HEK293T (cell line): ENCODE measurements at regions not wholly inside any gene's neighbourhood (a gene's known extent, or its start where the extent isn't known, plus 50 kb on each side); places are given as distances from the start of the nearest gene placed in this dataset.

Experiments
- ARNT ChIP-seq: fragments of 450-650 bp; IDR thresholded peaks from 2 replicates; pipeline ENCODE4 v1.6.1; 2017; ENCODE audit warnings: mild to moderate bottlenecking
- BHLHE40 ChIP-seq: fragments of 450-650 bp; IDR thresholded peaks from 2 replicates; pipeline ENCODE4 v1.6.1; 2016; ENCODE audit warnings: mild to moderate bottlenecking, moderate library complexity, borderline replicate concordance
- ELF4 ChIP-seq: fragments of 450-650 bp; IDR thresholded peaks from 2 replicates; pipeline ENCODE4 v1.6.1; 2017; ENCODE audit warnings: antibody characterized with exemption
- FOXK2 ChIP-seq: fragments of 450-650 bp; IDR thresholded peaks from 2 replicates; pipeline ENCODE4 v1.6.1; 2016; ENCODE audit warnings: mild to moderate bottlenecking
- FOXM1 ChIP-seq: fragments of 450-650 bp; IDR thresholded peaks from 2 replicates; pipeline ENCODE4 v1.6.1; 2017; ENCODE audit warnings: mild to moderate bottlenecking, borderline replicate concordance
- L3MBTL2 ChIP-seq: fragments of 450-650 bp; conservative IDR thresholded peaks from 2 replicates; pipeline ENCODE4 v1.6.1; 2016; ENCODE audit warnings: mild to moderate bottlenecking
- LEF1 ChIP-seq: fragments of 450-650 bp; IDR thresholded peaks from 2 replicates; pipeline ENCODE4 v1.6.1; 2017; ENCODE audit warnings: mild to moderate bottlenecking, borderline replicate concordance
- NFRKB ChIP-seq: fragments of 450-650 bp; IDR thresholded peaks from 2 replicates; pipeline ENCODE4 v1.6.1; 2016; ENCODE audit warnings: mild to moderate bottlenecking, moderate library complexity
- SP1 ChIP-seq: fragments of 450-650 bp; IDR thresholded peaks from 2 replicates; pipeline ENCODE4 v1.6.1; 2017
- SUZ12 ChIP-seq: fragments of 450-650 bp; IDR thresholded peaks from 2 replicates; pipeline ENCODE4 v1.6.1; 2016; ENCODE audit warnings: mild to moderate bottlenecking
- TARDBP ChIP-seq: fragments of 450-650 bp; IDR thresholded peaks from 2 replicates; pipeline ENCODE4 v1.6.1; 2016
- TF ChIP-seq, protein P1 (sequence below): fragments of 450-650 bp; IDR thresholded peaks from 2 replicates; pipeline ENCODE4 v1.6.1; 2016

GRCh38 chr9:31034311-31034710 is 1350.1 kb upstream of the ACO1 start:
- TF ChIP-seq NFRKB = no peak
- no peak for TF ChIP-seq TARDBP
- TF ChIP-seq ELF4 = no peak
- TF ChIP-seq SP1 = no peak
- no peak for TF ChIP-seq SUZ12
- no peak for TF ChIP-seq FOXK2
- TF ChIP-seq LEF1 = no peak
- no peak for TF ChIP-seq FOXM1
- no peak for TF ChIP-seq L3MBTL2
- TF ChIP-seq BHLHE40 = no peak
- TF ChIP-seq ARNT = no peak
- TF ChIP-seq, protein P1, sequence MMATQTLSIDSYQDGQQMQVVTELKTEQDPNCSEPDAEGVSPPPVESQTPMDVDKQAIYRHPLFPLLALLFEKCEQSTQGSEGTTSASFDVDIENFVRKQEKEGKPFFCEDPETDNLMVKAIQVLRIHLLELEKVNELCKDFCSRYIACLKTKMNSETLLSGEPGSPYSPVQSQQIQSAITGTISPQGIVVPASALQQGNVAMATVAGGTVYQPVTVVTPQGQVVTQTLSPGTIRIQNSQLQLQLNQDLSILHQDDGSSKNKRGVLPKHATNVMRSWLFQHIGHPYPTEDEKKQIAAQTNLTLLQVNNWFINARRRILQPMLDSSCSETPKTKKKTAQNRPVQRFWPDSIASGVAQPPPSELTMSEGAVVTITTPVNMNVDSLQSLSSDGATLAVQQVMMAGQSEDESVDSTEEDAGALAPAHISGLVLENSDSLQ = no peak
